ENCODE measurements at regions not wholly inside any gene's neighbourhood (a gene's known extent, or its start where the extent isn't known, plus 50 kb on each side); places are given as distances from the start of the nearest gene placed in this dataset.

- DNase-seq (ENCODE audit: low spot score), result no peak
These were observed 324.4 kb downstream of the ENC1 start for GRCh38 chr5:74316064-74316603.

- DNase-seq (ENCODE audit: low spot score), result no peak
These were observed 325.6 kb downstream of the ENC1 start for GRCh38 chr5:74314906-74315305.

- no peak for DNase-seq (ENCODE audit: low spot score)
These were observed 326.6 kb downstream of the ENC1 start for GRCh38 chr5:74313896-74314295.

DNA sequence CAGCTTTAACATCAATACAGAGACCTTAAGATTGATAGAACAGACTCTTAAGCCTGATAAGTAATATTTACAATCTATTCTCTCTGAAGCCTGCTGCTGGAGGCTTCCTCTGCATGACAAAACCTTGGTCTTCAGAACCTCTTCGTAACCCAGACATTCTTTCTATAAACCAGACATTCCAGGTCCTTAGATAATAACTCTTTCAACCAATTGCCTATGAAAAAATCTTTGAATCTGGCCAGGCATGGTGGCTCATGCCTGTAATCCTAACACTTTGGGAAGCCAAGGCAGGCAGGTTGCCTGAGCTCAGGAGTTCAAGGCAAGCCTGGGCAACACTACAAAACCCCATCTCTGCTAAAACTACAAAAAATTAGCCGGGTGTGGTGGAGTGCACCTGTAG, 327.8 kb downstream of the ENC1 start:
- DNase-seq (ENCODE audit: low spot score), result no peak

DNA sequence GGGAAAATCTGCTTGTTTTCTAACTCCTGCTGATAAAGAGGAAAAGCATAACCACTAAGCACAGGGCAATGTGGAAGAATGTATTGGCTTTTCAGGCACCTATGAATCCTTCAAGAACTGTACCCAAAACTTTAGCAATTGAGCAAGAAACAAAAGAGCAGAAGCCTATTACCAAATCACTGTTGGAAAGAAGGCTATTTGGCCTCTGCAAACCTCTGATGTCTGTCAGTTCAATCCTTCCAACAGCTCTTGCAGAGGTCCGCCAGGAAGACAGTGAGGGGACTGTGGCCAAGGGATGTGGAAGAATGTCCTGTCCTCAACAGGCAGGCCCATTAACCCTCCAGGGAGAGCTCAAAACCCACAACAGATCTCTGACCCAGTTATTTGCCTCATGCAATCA, 328.6 kb downstream of the ENC1 start:
- DNase-seq (ENCODE audit: low spot score), result no peak

- DNase-seq (ENCODE audit: low spot score), result no peak
These were observed 329.3 kb downstream of the ENC1 start for GRCh38 chr5:74310997-74311930.

DNA sequence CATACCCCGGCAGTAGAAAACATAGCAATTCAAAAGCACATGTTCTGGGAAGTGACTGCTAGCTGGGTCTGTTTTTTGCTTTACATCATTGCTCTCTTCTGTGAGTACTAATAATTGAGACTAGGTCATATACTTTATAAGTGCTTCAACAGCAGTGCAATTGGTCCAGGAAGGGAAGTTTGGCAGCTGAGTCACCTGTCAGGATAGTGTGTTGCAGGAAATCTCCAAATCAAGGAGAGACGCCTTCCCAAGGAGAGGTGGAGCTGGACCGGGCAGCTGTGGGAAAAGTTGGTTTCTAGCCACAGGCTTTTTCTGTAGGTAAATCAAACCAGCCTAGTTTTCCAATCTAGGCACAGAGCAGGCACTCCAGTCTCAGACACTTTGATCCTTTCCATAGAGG, 330.1 kb downstream of the ENC1 start:
- DNase-seq (ENCODE audit: low spot score), result no peak

DNA sequence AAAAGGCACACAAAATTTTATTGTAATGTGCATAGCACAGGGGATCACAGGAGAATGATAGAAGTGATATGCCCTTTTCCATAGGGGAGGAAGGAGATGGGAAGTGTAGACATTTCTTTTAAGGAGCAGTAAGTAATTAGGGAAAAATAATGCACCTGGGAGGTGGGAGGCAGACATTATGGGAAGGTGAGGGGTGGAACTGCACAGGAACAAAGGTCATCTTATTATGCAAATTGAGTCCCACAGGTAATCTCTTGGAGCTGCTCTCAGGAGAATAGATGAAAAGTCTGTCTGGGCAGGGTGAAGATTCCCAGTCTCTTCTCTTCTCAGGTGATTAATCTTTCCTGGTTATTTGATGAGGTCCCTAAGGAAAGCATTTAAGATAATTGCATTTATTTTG, 331.5 kb downstream of the ENC1 start:
- no peak for DNase-seq (ENCODE audit: low spot score)

GRCh38 chr5:74306845-74307244, 333.7 kb downstream of the ENC1 start:
- no peak for DNase-seq (ENCODE audit: low spot score)

DNA sequence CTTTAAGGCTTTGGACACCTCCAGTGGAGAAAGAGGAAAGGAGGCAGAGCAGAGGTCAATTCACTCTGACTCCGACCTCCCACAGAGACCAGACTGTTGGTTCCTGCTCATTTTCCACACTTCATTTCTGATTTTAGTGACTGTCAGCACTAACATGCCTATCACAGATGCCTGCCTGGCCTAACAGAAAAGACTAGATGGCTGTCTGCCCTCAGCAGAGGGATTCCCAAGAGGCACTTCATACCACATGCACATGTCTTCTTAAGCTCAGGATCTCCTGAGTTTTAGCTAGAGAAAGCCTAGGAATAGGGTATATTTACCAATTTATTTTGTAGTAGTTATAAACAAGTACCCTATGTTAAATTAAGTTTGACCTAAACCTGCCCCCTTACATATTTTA, 336.0 kb downstream of the ENC1 start:
- no peak for DNase-seq (ENCODE audit: low spot score)

- DNase-seq (ENCODE audit: low spot score), result no peak
These were observed 336.9 kb downstream of the ENC1 start for GRCh38 chr5:74303578-74303977.

- no peak for DNase-seq (ENCODE audit: low spot score)
These were observed 339.0 kb downstream of the ENC1 start for GRCh38 chr5:74301576-74301975.

DNA sequence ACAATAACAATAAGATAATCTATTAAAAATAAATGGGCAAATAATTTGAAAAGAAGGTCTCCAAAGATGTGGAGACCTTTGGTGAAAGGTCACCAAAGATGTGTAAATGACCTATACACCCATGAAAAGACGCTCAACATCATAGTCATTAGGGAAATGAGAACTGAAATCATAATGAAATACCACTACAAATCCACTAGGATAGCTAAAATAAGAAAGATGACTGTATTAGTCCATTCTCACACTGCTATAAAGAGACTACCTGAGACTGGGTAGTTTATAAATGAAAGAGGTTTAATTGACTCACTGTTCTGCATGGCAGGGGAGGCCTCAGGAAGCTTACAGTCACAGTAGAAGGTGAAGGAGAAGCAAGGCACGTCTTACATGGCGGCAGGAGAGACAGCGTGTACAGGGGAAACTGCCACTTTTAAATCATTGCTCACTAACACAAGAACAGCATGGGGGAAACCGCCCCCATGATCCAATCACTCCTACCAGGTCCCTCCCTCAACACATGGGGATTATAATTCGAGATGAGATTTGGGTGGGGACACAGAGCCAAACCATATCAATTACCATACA, 339.6 kb downstream of the ENC1 start:
- no peak for DNase-seq (ENCODE audit: low spot score)

DNA sequence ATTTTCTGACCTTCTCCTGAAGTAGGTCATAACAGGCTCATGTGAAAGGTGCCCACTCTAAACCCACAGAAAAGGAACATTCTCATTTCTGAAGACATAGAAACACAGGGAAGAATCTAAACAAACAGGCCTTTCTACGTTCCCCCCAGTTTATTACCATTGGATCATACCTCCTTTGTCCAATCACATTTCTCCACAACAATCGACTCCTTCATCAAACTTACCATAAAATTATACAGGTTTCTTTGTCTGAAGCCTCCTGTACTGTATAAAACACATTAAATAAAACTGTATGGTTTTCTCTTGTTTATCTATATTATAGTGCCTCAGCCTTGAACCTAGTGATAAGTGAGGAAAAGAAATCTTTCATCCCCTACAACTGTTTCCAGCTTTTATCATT, 340.7 kb downstream of the ENC1 start:
- no peak for DNase-seq (ENCODE audit: low spot score)

DNA sequence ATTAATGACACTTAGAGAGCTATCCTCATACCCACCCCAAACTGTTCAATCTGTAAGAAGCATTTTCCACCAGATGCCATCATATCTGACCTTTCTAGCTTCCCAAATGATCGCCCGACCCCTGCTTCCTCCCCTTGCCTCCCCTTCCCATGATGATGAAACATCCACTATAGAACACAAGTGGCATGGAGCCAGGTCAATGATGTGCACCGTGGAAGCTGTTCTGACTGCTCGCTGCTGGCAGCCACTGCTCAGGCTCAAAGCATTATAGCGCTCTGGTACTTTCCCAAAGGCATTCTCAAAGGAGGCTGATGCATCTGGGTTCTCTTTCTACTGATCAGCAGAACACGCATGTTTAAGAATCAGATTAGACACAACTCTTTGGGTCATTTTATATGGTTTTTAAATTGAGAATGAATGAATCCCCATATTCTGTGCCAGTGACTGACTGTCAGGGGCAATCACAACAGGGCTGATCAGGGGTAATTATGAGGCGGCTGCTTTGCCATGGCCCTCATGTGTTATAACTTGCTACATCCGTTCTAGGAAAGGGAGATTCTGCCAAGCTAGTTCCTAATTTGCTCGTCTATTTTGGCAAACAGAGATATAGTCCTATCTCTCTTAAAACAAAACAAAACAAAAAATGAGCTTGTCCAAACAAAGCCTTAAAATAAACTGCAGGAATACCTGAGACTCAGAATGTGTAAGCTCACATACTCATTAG, 343.7 kb downstream of the ENC1 start:
- no peak for DNase-seq (ENCODE audit: low spot score)

DNA sequence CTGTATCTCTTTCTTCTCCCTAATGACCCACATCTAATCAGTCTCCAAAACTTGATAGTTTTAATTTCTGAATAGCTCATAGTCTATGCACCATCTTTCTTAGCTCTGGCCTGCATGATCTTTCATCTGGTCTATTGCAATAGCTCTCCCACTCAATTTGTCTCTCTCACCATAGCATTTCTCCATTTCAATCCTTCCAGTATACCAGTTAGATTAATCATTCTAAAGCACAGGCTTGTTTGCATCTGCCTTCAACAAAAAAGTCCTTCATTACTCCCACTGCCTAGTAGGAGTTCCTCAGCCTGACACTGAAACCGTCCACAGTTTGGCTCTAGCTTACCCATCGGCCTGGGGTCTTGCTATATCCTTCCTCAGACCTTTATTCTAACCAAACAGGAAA, 344.9 kb downstream of the ENC1 start:
- no peak for DNase-seq (ENCODE audit: low spot score)

DNA sequence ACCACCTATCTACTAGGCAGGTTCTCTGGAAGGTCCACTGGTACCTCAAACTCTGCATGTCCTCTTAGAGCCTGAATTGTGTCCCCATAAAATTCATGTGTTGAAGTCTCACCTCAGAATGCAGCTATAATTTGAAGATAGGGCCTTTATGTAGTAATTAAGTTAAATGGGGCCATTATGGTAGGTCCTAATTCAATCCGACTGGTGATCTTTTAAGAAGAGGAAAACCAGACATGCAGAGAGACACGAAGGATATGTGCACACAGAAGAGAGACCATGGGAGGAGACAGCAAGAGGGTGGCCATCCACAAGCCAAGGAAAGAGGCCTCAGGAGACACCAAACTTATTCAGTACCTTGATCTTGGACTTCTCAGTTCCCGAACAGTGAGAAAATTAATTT, 345.4 kb downstream of the ENC1 start:
- no peak for DNase-seq (ENCODE audit: low spot score)

DNA sequence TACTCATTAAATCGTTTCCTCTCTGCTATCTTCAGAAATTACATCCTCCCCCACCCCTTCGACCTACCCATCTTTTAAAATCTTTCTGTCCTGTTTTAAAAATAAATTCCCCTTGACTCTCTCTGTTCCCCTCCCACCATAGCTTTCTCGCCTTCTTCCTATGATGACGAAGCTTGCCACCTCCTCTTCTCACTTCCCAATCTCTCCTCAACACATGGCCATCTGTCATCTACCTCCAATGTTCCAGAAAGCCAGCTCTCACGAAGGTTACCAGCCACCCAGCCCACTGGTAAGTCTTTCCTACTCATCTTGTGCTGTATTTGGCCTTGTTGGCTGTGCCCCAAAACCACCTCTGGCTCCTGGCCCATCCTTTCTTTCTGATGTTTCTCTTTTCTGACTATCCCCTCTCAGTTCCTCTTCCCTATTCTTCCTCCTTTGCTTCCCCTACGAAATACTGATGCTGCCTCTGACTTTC, 346.3 kb downstream of the ENC1 start:
- DNase-seq (ENCODE audit: low spot score), result no peak

GRCh38 chr5:74293182-74293581, 347.3 kb downstream of the ENC1 start:
- no peak for DNase-seq (ENCODE audit: low spot score)

DNA sequence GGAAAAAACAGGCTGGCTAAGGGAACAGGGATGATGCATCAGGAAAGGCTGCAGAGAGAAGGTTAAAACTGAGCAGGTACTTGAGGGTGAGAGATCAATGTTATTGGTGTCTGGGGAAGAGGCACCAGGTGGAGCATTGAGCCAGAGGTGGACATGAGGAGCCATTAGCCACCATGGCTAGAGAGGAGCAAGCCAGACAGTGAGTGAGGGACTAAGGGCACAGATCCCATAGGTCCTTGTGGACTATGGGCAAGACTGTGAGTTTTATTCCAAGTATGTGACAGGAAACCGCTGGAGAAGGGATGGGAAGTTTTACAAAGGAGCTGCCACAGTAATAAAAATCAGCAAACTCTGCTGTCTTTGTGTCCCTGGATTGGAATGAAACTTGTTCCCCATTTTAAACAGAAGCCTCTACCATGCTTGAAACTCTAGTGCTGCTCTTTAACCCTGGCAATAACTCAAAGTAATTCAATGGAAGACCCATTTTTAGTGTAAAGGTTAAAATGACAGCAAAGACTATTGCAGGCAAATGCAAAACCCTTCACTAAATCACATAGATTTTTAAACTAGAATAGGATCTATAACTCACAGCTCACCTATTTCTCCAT, 349.8 kb downstream of the ENC1 start:
- no peak for DNase-seq (ENCODE audit: low spot score)

DNA sequence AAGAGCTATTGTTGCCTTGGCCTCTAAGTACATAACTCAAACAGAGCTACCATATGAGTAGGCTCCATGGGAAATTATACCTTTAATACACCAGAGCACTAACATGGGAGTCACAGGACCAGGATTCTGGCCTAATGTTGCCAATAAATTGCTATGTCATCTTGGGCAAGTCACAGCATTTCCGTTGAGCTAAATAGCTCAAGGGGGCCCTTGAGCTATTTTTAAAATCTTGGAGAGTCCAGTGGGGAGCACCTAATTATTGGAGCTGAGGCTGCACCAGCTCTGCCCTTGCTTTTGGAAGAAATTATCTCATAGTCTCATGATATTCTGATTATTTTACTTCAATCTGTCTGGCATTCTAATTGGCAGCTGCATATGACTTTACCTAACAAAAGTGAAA, 350.8 kb downstream of the ENC1 start:
- DNase-seq (ENCODE audit: low spot score), result no peak

DNA sequence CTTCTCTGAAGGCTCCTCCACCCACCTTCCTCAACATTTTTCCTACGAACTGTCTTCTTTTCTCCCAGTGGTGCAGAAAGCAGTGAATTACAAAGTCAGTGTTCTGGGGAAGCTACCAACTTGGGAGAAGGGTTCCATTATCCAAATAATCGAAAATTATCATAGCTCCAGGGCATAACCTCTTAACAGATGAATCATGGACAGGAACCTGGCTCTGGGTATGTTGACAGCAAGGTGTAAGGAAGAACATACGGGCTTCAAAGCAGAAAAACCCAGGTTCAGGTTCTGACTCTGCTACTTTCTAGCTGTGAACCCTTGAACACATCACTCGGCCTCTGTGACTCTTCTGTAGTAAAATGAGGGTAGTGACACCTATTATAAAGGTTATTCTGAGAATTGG, 351.3 kb downstream of the ENC1 start:
- DNase-seq (ENCODE audit: low spot score), result no peak
